Transverse colon (tissue), 3 donors: ENCODE measurements at regions not wholly inside any gene's neighbourhood (a gene's known extent, or its start where the extent isn't known, plus 50 kb on each side); places are given as distances from the start of the nearest gene placed in this dataset.

Experiments used
- EP300 ChIP-seq: sonication (generic); formaldehyde crosslinking; IDR thresholded peaks from one replicate; pipeline ENCODE4 v1.6.1; 2017; ENCODE audit warnings: antibody characterized with exemption, low read depth
- POLR2A ChIP-seq: fragments of 450-650 bp; IDR thresholded peaks from one replicate; pipeline ENCODE4 v1.6.1; 2016; ENCODE audit warnings: antibody characterized with exemption, mild to moderate bottlenecking, moderate library complexity
- TF ChIP-seq, protein P1 (sequence below), 5 experiments: fragments of 200-600 bp in 3 of 5; fragments of 450-650 bp in 2 of 5; sonication (generic) in 3 of 5; IDR thresholded peaks; 1 replicate in 2 of 5; 2 replicates in 3 of 5; pipeline ENCODE4 v1.5.1; 2016 to 2017; ENCODE audit warnings: antibody characterized with exemption in 5 of 5, inconsistent platforms in 3 of 5, mild to moderate bottlenecking in 2 of 5, moderate library complexity in 1 of 5

GRCh38 chr7:7051206-7051877 lies 131.0 kb upstream of the C1GALT1 start:
- no peak for TF ChIP-seq EP300
- no peak for TF ChIP-seq POLR2A
- TF ChIP-seq, protein P1, sequence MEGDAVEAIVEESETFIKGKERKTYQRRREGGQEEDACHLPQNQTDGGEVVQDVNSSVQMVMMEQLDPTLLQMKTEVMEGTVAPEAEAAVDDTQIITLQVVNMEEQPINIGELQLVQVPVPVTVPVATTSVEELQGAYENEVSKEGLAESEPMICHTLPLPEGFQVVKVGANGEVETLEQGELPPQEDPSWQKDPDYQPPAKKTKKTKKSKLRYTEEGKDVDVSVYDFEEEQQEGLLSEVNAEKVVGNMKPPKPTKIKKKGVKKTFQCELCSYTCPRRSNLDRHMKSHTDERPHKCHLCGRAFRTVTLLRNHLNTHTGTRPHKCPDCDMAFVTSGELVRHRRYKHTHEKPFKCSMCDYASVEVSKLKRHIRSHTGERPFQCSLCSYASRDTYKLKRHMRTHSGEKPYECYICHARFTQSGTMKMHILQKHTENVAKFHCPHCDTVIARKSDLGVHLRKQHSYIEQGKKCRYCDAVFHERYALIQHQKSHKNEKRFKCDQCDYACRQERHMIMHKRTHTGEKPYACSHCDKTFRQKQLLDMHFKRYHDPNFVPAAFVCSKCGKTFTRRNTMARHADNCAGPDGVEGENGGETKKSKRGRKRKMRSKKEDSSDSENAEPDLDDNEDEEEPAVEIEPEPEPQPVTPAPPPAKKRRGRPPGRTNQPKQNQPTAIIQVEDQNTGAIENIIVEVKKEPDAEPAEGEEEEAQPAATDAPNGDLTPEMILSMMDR (IDR thresholded peaks at IDR 0.05): no peak
